HFFc6 (cell line): ENCODE measurements at regions not wholly inside any gene's neighbourhood (a gene's known extent, or its start where the extent isn't known, plus 50 kb on each side); places are given as distances from the start of the nearest gene placed in this dataset.

Experiments used
- DNase-seq: peaks from one replicate; pipeline ENCODE4 v3.0.0-alpha.2; 2018
- H3K27ac Mint-ChIP-seq: 2 replicates; pipeline ENCODE4 v1.8.0; 2020; ENCODE audit warnings: mild to moderate bottlenecking, mixed read lengths
- H3K27me3 Mint-ChIP-seq: 2 replicates; pipeline ENCODE4 v1.8.0; 2021; ENCODE audit warnings: mild to moderate bottlenecking, moderate library complexity, mixed read lengths; ENCODE audit not compliant: insufficient read depth
- H3K36me3 Mint-ChIP-seq: 2 replicates; pipeline ENCODE4 v1.8.0; 2021; ENCODE audit warnings: low read depth, mixed read lengths
- H3K4me1 Mint-ChIP-seq: 2 replicates; pipeline ENCODE4 v1.8.0; 2020; ENCODE audit warnings: low read depth, mixed read lengths
- H3K4me3 Mint-ChIP-seq: 2 replicates; pipeline ENCODE4 v1.8.0; 2020; ENCODE audit warnings: mild to moderate bottlenecking, moderate library complexity, mixed read lengths
- H3K9me3 Mint-ChIP-seq: 2 replicates; pipeline ENCODE4 v1.8.0; 2020; ENCODE audit warnings: mild to moderate bottlenecking, mixed read lengths
- CTCF ChIP-seq: fragments of 200-600 bp; sonication (generic); IDR thresholded peaks from 2 replicates; pipeline ENCODE4 v1.5.0; 2021; ENCODE audit warnings: antibody characterized with exemption, mild to moderate bottlenecking

- no peaks in the 10 kb centered on the region for H3K36me3 Mint-ChIP-seq
- DNase-seq = peak; percentile 17
- H3K4me1 Mint-ChIP-seq = peaks cover 22% of the 10 kb centered on the region
- TF ChIP-seq CTCF = no peak
- no peak overlapping the region for H3K27ac Mint-ChIP-seq
- no peaks in the 10 kb centered on the region for H3K9me3 Mint-ChIP-seq
- 0 out of 2 replicates have a peak overlapping the region, but pooled peaks have one; percentile 12 for H3K4me3 Mint-ChIP-seq
- H3K27me3 Mint-ChIP-seq = no peaks in the 10 kb centered on the region
Measured at GRCh38 chr4:133802359-133803140, 399.0 kb downstream of the PABPC4L start.

- Mint-ChIP-seq H3K9me3 (no peaks in the 10 kb centered on the region), H3K4me3 (no peak overlapping the region), H3K27me3 (no peaks in the 10 kb centered on the region), H3K36me3 (no peaks in the 10 kb centered on the region), H3K4me1 (peaks cover 22% of the 10 kb centered on the region), H3K27ac (peak overlapping the region; percentile 65)
- no peak for DNase-seq
- TF ChIP-seq CTCF = no peak
Measured at GRCh38 chr4:133801883-133802282, 399.7 kb downstream of the PABPC4L start.

- no peaks in the 10 kb centered on the region for H3K27me3 Mint-ChIP-seq
- H3K36me3 Mint-ChIP-seq = no peaks in the 10 kb centered on the region
- H3K4me3 Mint-ChIP-seq = no peak overlapping the region
- TF ChIP-seq CTCF = no peak
- H3K4me1 Mint-ChIP-seq = peaks cover 22% of the 10 kb centered on the region
- H3K9me3 Mint-ChIP-seq = no peaks in the 10 kb centered on the region
- DNase-seq = no peak
- no peak overlapping the region for H3K27ac Mint-ChIP-seq
Measured at GRCh38 chr4:133800966-133801365, 400.6 kb downstream of the PABPC4L start.

- H3K27ac Mint-ChIP-seq = no peak overlapping the region
- TF ChIP-seq CTCF = no peak
- no peaks in the 10 kb centered on the region for H3K27me3 Mint-ChIP-seq
- no peak overlapping the region for H3K4me3 Mint-ChIP-seq
- H3K36me3 Mint-ChIP-seq = no peaks in the 10 kb centered on the region
- H3K4me1 Mint-ChIP-seq = peaks cover 22% of the 10 kb centered on the region
- H3K9me3 Mint-ChIP-seq = no peaks in the 10 kb centered on the region
- no peak for DNase-seq
Measured at GRCh38 chr4:133799717-133800315, 401.8 kb downstream of the PABPC4L start.

- no peak for DNase-seq
- H3K36me3 Mint-ChIP-seq = 0 out of 2 replicates have a peak, but pooled peaks cover under 1% of the 10 kb centered on the region
- TF ChIP-seq CTCF = no peak
- peaks cover 1% of the 10 kb centered on the region; the same call in 1 of the 2 replicates for H3K9me3 Mint-ChIP-seq
- peaks cover 20% of the 10 kb centered on the region; the same call in 1 of the 2 replicates for H3K4me1 Mint-ChIP-seq
- no peaks in the 10 kb centered on the region for H3K27me3 Mint-ChIP-seq
- H3K27ac Mint-ChIP-seq = no peak overlapping the region
- no peak overlapping the region for H3K4me3 Mint-ChIP-seq
Measured at GRCh38 chr4:133777661-133778060, 423.9 kb downstream of the PABPC4L start.
